Glutamatergic neuron (in vitro differentiated cells): ENCODE measurements at regions not wholly inside any gene's neighbourhood (a gene's known extent, or its start where the extent isn't known, plus 50 kb on each side); places are given as distances from the start of the nearest gene placed in this dataset.
"Not testable (repeated sequence)": the region's sequence is repeated elsewhere in the genome, so short reads cannot be mapped to it uniquely, and the experiment has no call there.

Experiments
- DNase-seq: peaks from one replicate; pipeline ENCODE4 v3.0.0; 2022
- H3K27ac Mint-ChIP-seq: one replicate; pipeline ENCODE4 v1.8.0; 2020; ENCODE audit warnings: mild to moderate bottlenecking, mixed read lengths, inconsistent platforms; ENCODE audit not compliant: unreplicated experiment
- H3K27me3 Mint-ChIP-seq: one replicate; pipeline ENCODE4 v1.8.0; 2020; ENCODE audit warnings: mild to moderate bottlenecking, moderate library complexity, mixed read lengths, inconsistent platforms; ENCODE audit not compliant: unreplicated experiment
- H3K36me3 Mint-ChIP-seq: one replicate; pipeline ENCODE4 v1.8.0; 2020; ENCODE audit warnings: mild to moderate bottlenecking, mixed read lengths, inconsistent platforms; ENCODE audit not compliant: unreplicated experiment
- H3K4me1 Mint-ChIP-seq: one replicate; pipeline ENCODE4 v1.8.0; 2020; ENCODE audit warnings: mild to moderate bottlenecking, low read depth, mixed read lengths, inconsistent platforms; ENCODE audit not compliant: unreplicated experiment
- H3K4me3 Mint-ChIP-seq: one replicate; pipeline ENCODE4 v1.8.0; 2020; ENCODE audit warnings: mild to moderate bottlenecking, mixed read lengths, inconsistent platforms; ENCODE audit not compliant: unreplicated experiment
- H3K9me3 Mint-ChIP-seq: one replicate; pipeline ENCODE4 v1.8.0; 2020; ENCODE audit warnings: mild to moderate bottlenecking, moderate library complexity, mixed read lengths, inconsistent platforms; ENCODE audit not compliant: unreplicated experiment
- CTCF ChIP-seq: fragments of 200-600 bp; sonication (generic); IDR thresholded peaks from one replicate; pipeline ENCODE4 v1.5.0; 2021; ENCODE audit not compliant: partially characterized antibody, unreplicated experiment

- H3K4me3 Mint-ChIP-seq = no peak overlapping the region
- H3K4me1 Mint-ChIP-seq = no peaks in the 10 kb centered on the region
- no peak for DNase-seq
- no peaks in the 10 kb centered on the region for H3K36me3 Mint-ChIP-seq
- no peak for TF ChIP-seq CTCF
- H3K9me3 Mint-ChIP-seq = no peaks in the 10 kb centered on the region
- no peak overlapping the region for H3K27ac Mint-ChIP-seq
- H3K27me3 Mint-ChIP-seq = peaks cover 2% of the 10 kb centered on the region
Measured at GRCh38 chrX:65866146-65866545, 173.7 kb downstream of the VSIG4 start.

- DNase-seq = no peak
- no peaks in the 10 kb centered on the region for H3K4me1 Mint-ChIP-seq
- H3K36me3 Mint-ChIP-seq = no peaks in the 10 kb centered on the region
- H3K9me3 Mint-ChIP-seq = no peaks in the 10 kb centered on the region
- TF ChIP-seq CTCF = no peak
- H3K4me3 Mint-ChIP-seq = no peak overlapping the region
- H3K27me3 Mint-ChIP-seq = peaks cover 2% of the 10 kb centered on the region
- H3K27ac Mint-ChIP-seq = no peak overlapping the region
Measured at GRCh38 chrX:65862638-65863037, 177.2 kb downstream of the VSIG4 start.

GRCh38 chrX:65859299-65859698 is 180.6 kb downstream of the VSIG4 start:
- no peak overlapping the region for H3K4me3 Mint-ChIP-seq
- no peaks in the 10 kb centered on the region for H3K36me3 Mint-ChIP-seq
- DNase-seq = no peak
- peaks cover 2% of the 10 kb centered on the region for H3K27me3 Mint-ChIP-seq
- H3K4me1 Mint-ChIP-seq = no peaks in the 10 kb centered on the region
- TF ChIP-seq CTCF = no peak
- no peak overlapping the region for H3K27ac Mint-ChIP-seq
- H3K9me3 Mint-ChIP-seq = no peaks in the 10 kb centered on the region

- not testable (repeated sequence) for H3K27me3 Mint-ChIP-seq, H3K4me1 Mint-ChIP-seq, H3K27ac Mint-ChIP-seq, H3K36me3 Mint-ChIP-seq, H3K9me3 Mint-ChIP-seq, DNase-seq, H3K4me3 Mint-ChIP-seq
Measured at GRCh38 chrX:65854437-65854836, 185.4 kb downstream of the VSIG4 start.

GRCh38 chrX:65851306-65851705 is 183.9 kb downstream of the MSN start:
- not testable (repeated sequence) for H3K9me3 Mint-ChIP-seq, H3K4me3 Mint-ChIP-seq, H3K36me3 Mint-ChIP-seq, H3K27ac Mint-ChIP-seq, H3K4me1 Mint-ChIP-seq, H3K27me3 Mint-ChIP-seq, DNase-seq

- not testable (repeated sequence) for H3K4me1 Mint-ChIP-seq, H3K9me3 Mint-ChIP-seq, H3K4me3 Mint-ChIP-seq
Measured at GRCh38 chrX:65850821-65851220, 183.4 kb downstream of the MSN start.

GRCh38 chrX:65846974-65847373 is 179.5 kb downstream of the MSN start:
- no peaks in the 10 kb centered on the region for H3K36me3 Mint-ChIP-seq
- H3K4me3 Mint-ChIP-seq = no peak overlapping the region
- DNase-seq = no peak
- TF ChIP-seq CTCF = no peak
- H3K4me1 Mint-ChIP-seq = no peaks in the 10 kb centered on the region
- peaks cover 1% of the 10 kb centered on the region for H3K9me3 Mint-ChIP-seq
- peaks cover 1% of the 10 kb centered on the region for H3K27me3 Mint-ChIP-seq
- no peak overlapping the region for H3K27ac Mint-ChIP-seq

More at GRCh38 chrX:65850821-65851220, 183.4 kb downstream of the MSN start:
- H3K27me3 Mint-ChIP-seq, H3K27ac Mint-ChIP-seq, H3K36me3 Mint-ChIP-seq, DNase-seq: not testable (repeated sequence)
